ENCODE measurements at regions not wholly inside any gene's neighbourhood (a gene's known extent, or its start where the extent isn't known, plus 50 kb on each side); places are given as distances from the start of the nearest gene placed in this dataset.

GRCh38 chr15:96703091-96703490 is 372.6 kb downstream of the NR2F2 start:
- TF ChIP-seq, protein P1, sequence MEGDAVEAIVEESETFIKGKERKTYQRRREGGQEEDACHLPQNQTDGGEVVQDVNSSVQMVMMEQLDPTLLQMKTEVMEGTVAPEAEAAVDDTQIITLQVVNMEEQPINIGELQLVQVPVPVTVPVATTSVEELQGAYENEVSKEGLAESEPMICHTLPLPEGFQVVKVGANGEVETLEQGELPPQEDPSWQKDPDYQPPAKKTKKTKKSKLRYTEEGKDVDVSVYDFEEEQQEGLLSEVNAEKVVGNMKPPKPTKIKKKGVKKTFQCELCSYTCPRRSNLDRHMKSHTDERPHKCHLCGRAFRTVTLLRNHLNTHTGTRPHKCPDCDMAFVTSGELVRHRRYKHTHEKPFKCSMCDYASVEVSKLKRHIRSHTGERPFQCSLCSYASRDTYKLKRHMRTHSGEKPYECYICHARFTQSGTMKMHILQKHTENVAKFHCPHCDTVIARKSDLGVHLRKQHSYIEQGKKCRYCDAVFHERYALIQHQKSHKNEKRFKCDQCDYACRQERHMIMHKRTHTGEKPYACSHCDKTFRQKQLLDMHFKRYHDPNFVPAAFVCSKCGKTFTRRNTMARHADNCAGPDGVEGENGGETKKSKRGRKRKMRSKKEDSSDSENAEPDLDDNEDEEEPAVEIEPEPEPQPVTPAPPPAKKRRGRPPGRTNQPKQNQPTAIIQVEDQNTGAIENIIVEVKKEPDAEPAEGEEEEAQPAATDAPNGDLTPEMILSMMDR (conservative IDR thresholded peaks at IDR 0.05; ENCODE audit: low read length), result no peak
- TF ChIP-seq EZH2phosphoT487 (IDR thresholded peaks at IDR 0.05; ENCODE audit: borderline replicate concordance, low read depth, low read length), result no peak
